HG02852 (cell line): ENCODE measurements at regions not wholly inside any gene's neighbourhood (a gene's known extent, or its start where the extent isn't known, plus 50 kb on each side); places are given as distances from the start of the nearest gene placed in this dataset.
A peak's percentile ranks its signal among the peaks of the same experiment; 100 is the strongest.

ENCODE experiments used
- ATAC-seq: cut with Tn5 transposase; IDR thresholded peaks from one replicate; pipeline ENCODE4 v1.9.1; 2021; ENCODE audit warnings: mild to moderate bottlenecking, moderate library complexity; ENCODE audit not compliant: unreplicated experiment

DNA sequence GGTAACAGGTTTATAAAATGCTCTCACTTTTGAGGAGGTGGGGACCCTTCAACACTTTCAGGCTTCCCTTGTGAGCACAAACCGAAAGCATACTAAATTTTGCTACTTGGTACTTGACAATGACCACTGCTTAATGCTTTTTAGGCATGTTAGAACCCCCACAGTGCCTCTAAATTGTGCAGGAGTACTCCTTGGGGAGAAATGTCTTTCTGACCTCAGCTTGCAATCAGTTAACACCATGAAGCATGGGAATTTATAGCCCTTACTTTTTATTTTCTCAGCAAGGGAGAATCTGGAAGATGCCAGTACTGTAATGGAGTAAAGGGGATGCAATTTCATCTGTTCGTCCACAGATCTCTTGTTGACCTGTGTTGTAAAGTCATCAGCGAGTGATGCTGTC is 308.9 kb upstream of the TBC1D5 start:
- ATAC-seq: no peak

DNA sequence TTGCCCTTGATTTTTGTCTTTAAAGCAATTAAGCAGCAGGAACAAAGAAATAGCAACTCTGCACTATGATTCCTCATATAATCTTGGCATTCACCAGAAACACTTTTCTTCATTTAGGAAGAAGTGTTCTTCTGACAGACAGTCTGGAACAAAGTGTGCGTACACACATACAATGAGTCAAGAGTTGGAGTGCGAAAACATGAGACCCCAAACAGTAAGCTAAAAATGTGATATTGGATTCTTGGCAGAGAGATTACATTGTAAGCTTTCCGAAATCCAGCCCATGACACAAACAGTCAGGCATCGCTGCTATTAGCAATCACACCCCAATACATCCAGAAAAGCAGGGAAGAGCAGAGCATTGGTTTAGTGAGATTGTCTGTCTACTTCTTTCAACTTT is 306.7 kb upstream of the TBC1D5 start:
- ATAC-seq: no peak

DNA sequence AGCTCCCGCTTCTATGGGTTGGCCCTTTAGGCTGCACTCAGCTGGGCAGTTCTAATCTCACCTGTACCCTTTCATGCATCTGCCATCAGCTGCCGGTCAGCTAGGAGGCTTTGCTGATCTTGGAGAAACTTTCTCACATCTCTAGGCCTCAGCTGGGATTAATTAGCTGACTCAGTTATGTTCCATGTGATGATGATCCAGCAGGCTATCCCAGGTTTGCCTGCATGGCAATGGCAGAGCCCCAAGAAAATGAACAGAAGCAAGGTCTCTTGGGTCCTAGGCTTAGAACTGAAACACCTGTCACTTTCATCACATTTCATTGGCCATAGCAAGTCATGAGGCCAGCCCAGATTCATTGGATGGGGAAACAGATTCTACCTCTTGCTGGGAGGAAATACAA is 304.6 kb upstream of the TBC1D5 start:
- ATAC-seq: no peak

DNA sequence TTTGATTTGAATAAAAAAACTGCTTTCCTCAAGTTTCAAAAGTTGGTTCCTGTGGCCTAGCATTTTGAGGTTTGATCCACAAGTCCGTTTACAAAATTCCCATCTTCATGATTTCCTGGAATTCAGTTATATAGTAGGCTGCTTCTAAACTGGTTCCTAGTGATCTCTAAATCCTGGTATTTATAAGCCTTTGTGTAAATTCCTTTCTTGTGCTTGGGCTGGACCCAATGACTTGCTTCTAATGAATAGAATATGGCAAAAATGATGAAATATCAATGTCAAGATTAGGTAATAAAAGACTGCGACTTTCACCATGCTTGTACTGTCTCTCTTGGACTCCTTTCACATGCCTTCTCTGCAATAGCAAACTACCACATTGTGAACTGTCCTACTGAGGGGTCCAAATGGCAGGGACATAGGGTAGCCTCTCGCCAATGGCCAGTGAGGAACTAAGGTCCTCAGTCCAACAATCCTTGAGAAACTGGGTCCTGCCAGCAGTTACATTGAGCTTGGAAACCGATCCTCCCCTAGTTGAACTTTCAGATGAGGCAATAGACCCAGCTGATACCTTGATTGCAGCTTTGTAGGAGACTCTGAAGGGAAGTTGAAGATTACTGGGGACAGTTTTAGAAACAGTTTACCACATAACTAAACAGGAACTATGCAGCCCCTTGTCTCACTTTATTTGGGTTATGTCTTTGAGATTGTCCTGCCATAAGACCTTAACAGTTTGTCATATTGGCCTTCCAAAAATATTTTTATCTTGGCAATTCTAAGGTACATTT is 303.9 kb upstream of the TBC1D5 start:
- no peak for ATAC-seq

DNA sequence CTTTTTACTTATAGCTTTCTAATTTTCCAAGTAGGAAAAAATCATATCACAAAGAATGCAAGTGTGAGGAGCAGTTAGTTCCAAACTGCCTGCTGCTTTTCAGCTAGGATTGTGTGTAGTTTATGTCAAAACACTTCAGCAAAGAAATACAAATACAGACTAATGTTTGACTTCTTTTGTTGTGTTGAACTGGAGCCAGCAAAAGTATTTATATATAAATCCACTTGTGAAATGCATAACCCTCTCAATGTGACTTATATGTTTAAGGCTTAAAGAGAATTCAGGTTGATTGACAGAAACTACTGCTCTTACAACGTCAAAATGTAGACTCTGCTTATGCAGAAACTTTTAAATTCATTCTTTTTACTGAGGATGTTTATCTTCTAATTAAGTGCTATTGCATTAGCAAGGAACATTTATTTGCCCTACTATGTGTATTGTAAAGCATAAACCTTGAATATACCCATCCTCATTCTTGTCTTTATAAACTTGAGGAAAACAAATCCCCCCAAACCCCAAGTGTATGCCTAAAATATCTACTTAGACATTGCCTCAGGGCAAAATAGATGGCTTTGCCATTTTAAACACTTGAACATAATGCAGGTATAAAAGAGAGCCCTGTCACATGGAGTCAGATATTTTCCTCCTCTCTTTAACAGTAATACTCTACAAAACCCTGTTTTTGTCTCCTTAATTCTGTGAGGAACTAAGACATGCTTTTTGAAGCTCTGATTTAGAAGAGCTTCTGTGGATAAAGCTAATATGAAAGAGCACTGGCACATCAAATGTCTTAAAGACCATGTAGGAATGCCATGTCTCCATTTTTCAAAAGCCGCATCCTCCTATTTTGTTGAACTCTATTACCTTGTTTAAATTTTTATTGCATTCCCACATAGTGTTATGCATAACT is 302.8 kb upstream of the TBC1D5 start:
- no peak for ATAC-seq

DNA sequence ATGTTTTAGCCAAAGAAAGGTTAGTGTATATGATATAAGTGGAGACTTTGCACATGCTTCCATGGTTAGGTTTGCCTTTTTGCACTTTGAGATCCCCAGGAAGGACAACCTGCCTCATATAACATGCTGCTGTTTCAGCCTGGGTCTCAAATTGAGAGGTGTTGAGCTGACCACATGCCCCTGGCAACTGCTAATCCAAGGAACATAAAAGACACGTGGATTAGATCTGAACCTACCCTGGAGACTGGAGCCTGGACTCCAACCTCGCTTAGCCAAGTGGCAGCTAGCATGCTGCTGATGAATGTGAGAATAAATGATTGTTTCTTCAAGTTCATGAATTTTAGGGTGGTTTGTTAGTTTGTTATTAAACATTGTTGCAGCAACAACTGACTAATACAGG is 301.8 kb upstream of the TBC1D5 start:
- no peak for ATAC-seq

DNA sequence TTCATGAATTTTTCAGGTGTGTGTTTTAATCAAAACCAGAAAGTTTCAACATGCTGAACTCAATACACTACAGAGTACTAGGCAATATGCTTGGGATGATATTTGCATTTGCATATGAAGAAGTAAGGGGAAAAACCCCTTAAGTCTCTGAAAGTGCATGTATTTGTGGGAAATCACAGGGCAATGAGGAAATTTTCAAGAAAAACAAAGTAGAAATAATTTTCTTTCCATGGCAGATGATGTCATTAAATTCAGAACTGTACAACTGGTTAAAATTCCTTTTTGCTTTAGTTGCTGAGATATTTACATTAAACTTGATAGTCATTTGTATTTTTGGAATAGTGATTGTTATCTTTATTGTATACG is 294.0 kb upstream of the TBC1D5 start:
- no peak for ATAC-seq

DNA sequence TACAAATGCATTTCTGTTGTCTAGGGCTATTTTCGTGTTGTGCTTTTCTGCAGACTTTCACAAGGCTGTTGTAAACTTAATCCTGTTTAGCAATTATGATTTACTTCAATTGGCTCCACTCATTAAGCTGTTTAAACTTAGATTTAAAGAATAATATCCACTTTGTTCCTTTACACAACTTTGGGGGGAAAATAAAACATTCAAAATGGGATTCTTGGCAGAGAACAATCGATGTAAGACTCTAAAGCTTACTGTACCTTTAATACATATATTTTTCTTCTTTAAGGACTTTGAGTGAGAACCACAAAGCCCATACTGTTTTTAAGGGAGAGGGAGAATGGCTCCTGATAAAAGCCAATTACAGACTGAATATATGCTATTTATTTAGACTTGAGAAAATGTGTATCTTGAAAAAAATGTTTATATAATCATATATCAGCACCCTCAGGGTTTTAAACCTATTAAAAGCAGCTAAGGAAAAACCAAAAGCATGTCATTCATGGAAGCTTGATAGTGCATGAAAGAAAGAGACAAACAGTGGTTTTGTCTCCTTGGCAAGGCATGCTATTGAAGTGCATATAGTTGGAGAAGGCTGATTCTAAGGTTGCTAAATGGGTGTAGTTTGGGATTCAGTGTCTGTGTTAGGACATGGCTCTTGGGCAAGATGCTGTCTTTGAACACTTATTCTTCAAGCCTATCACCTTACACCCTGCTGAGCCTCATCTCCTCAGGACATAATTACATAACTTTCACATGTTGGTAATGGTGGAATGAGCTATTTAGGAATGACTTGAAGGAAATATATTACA is 293.4 kb upstream of the TBC1D5 start:
- no peak for ATAC-seq

DNA sequence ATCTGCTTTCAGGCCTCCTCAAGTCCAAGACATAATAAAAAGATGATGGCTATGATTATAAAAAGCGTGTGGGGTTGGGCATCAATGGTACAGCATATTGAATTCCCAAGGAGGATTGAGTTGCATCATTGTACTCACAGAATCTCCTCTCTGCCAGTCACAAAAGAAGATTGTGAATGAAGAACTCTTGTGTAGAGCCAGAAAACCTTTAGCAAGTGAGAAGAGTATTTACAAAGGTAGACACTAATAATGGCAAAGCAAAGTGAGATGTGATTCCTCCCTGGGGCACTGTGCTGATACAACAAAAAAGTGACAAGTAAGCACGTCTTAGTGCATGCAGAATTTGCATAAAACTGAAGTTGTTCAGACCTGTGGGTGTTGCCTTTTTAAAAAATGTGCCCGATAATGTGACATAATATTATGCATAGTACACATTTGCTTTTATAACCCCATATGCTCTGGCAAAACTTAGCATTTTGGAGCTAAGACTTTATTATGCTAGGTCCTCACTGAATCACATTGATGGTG is 291.2 kb upstream of the TBC1D5 start:
- ATAC-seq: no peak

DNA sequence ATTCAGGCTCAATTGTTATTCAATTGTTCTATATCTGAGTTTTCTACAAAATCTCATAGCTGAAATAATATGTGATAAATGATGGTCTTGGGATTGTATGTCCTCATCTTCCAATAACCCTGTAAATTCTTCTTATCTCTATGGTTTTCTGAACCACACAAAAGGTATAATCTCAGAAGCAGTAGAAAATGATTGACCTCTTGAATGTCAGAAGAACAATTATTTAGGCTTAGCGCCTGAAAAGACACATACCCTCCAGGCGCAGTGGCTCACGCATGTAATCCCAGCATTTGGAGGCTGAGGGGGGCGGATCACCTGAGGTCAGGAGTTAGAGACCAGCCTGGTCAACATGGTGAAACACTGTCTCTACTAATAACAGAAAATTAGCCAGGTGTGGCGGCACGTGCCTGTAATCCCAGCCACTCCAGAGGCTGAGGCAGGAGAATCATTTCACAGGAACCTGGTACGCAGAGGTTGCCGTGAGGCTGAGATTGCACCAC is 288.0 kb upstream of the TBC1D5 start:
- no peak for ATAC-seq

DNA sequence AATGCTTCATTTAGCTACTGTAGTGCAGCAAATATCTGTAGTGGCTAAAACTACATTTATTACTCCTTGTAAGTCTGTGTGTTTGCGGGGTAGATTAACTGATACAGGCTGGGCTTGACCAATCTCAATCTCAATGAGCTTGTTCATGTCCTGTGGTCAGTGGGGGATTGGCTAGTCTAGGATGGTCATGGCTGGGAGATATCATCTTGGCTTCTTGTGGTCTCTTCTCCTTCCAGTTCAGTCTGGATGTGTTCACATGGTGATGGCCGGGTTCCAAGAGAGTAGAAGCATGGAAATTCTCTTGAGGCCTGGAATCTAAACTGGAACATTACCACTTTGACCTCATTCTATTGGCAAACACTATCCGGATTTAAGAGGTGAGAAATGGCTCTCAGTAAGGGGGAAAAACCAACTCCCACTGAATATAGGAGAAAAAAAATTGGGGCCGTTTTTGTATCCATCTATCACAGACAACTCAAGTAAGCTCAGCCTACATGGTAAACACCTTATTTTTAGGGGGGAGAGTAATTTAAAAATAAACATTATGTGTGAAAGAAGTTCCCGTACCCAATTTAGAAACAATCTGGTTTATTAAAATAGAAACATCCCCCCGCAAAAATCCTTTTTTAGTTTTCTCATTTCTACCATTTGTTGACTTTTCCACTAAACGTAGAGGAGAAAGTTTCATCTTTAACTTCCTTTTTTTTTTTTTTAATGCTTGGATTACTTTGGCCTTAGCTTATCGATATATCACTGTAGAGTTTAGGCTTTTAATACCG is 284.9 kb upstream of the TBC1D5 start:
- ATAC-seq: no peak

DNA sequence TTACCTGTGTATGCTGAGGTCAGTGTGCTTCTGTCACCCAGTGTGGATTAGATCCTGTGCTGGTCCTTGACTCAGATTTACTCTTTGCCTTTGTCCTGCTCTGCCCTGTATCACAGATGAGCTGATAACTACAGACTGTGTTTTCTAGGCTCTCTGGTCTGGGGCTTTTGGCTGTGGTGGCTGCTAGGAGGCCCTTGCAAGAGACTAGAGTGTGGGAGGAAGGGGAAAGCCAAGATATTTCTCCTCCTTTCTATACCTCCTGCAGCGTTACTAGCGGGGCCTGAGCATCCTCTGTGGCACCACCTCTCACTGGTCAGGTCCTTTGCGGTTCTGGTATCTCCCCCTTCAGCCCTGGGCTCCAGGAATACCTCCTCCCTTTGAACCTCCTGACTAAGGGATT is 282.3 kb upstream of the TBC1D5 start:
- ATAC-seq: peak; percentile 83

DNA sequence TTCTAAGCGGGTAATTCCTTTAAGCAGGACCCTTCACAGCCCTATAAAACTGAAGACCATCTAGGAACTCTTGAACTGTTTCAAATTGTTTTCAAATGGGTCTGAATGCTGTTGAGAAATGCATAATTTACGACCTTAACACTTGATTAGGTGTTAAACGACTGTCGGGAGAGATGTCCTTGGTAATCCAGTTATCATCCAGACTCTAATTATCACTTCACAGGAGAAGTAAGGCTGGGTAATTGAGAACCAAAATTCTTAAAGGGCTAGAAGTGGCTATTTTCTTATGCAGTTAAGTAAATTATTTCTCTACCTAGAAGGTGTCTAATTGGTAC is 276.7 kb upstream of the TBC1D5 start:
- ATAC-seq: no peak

DNA sequence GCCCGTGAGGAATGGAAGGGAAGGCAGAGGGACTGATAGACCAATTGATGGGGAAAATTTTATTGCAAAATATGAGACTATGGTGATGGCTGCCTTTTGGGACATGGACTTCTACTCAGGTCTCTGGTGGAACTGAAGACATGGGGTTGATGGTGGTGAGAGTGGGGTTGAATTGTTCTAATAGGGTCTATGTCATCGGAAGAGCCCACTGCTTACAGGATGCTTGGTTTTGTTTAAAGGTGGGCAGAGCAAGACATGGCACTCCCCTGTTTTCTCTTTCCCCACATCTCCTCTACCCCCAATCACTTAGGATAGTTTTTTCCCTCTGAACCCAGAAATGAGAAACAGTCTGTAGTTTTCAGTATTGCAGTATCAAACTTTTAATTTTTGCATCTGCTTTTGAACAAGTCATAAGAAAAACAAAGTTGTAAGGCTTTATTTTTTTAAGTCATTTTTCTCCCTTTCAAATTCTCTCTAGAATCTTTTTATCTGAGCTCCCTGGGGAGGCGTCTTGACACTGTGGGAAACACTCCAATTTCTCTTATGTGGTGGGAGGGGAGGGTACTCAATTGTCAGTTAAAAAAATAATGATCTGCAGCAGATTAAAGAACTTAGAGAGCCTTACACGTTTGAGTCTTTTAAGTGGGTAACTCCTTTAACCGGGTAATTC is 276.2 kb upstream of the TBC1D5 start:
- ATAC-seq: no peak

DNA sequence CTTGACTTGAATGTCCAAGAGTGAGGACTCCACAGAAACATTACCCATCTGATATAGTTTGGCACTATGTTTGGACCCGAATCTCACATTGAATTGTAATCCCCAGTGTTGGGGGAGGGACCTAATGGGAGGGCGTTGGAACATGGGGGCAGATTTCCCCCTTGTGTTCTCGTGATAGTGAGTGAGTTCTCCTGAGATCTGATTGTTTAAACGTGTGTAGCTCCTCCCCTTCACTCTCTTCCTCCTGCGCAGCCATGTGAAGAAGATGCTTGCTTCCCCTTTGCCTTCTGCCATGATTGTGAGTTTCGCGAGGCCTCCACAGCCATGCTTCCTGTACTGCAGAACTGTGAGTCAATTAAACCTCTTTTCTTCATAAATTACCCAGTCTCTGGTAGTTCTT is 273.9 kb upstream of the TBC1D5 start:
- ATAC-seq: no peak

DNA sequence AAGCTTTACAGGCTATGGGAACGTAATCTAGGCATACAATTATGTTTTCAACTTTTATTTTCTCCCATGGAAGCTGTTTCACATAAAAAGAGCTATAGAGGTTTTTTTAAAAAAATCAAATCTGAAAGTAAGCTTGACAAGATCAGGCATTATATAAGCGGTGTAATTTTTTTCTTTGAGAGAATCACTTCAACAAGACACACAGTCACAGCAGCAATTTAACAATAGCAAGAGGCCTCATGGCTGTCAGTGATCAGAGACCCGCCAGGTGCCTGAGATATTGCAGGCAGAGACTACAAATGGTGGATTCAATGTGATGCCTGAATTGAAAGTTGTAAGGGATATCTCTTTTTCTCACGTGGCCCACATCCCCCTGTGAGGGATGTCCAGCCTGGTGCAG is 270.5 kb upstream of the TBC1D5 start:
- ATAC-seq: no peak

DNA sequence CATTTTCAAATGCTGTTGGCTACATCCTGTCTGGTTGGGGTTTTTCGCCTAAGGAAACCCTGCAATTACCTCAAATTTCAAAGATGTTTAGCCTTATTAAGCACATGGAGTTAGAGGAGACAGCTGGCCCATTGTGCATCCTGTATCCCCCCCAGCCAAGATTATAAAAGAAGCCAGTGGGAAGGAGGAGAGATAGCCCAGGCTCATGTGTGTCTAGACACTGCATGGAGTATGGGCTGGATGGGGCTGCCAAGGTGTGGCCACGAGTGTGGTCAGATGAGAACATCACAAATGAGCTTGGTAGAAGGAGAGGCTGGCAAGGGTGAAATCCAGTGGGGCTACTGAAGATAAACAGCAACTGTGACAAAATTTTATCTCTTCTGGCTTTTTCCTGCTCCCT is 270.0 kb upstream of the TBC1D5 start:
- no peak for ATAC-seq

DNA sequence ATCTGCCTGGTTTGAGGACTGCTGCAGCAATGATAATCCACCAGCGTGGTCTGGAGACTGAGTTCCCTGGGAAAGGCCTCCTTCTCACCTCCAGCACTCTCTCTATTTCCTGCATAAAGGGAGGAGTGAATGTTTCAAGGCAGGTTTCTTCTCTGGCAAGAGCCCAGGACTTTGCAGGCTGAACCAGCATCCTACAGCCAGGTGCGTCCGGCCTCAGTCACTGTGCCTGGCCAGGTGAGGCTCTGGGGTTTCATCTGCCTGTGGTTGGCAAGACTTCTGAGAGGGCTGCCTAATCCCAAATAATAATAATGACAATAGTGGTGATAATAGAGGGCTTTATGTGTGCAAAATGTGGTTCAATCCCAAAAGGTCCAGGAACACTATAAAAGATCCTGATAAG is 269.0 kb upstream of the TBC1D5 start:
- no peak for ATAC-seq

DNA sequence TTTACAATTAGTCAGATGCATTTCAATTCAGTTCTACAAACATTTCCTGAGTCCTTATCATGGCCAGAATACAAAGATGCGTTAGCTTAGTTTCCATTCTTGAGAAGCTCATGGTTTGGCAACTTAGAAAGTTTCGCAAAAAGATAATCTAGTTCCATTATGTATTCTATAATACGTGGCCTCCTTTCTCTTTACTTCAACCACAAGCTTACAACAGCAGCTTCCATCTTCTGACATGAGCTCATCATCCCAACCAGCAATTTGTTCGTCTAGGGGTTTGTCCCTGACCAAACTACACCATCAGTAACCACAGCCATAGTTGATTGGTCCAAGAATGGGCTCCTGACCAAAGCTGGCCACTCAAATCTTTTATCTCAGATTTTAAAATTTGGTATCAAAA is 267.6 kb upstream of the TBC1D5 start:
- ATAC-seq: no peak
